ENCODE measurements at regions not wholly inside any gene's neighbourhood (a gene's known extent, or its start where the extent isn't known, plus 50 kb on each side); places are given as distances from the start of the nearest gene placed in this dataset.

GRCh38 chr22:49721211-49721763 lies 106.4 kb downstream of the BRD1 start:
- Histone ChIP-seq H4K20me1 (peaks cover 0 to 26% (median under 1%) of the 10 kb centered on the region in 11 experiments; a peak in 7 of 22 replicates), H3K4me3 (no peak overlapping the region), H3K9me3 (replicated peaks in 1 of 11) (no peaks in the 10 kb centered on the region), H3K4me2 (no peak overlapping the region), H3K36me3 (no peaks in the 10 kb centered on the region), H3K9ac (no peak overlapping the region), H3K4me1 (peaks cover 13 to 55% (median 30%) of the 10 kb centered on the region in 10 experiments; a peak in 19 of 20 replicates), H3K27me3 (peaks cover 7 to 40% (median 17%) of the 10 kb centered on the region in 11 experiments), H3K27ac (no peak overlapping the region)
- TF ChIP-seq Cebpa-rat (IDR thresholded peaks at IDR 0.05): no peak

- Histone ChIP-seq H3K9me3 (replicated peaks in 1 of 11) (no peaks in the 10 kb centered on the region), H3K4me3 (no peak overlapping the region), H3K27me3 (peaks cover 0 to 40% (median 13%) of the 10 kb centered on the region in 11 experiments; a peak in 18 of 22 replicates), H3K4me2 (0 out of 22 replicates have a peak overlapping the region, but pooled peaks of 1 of the 11 experiments have one; percentile 23), H3K27ac (no peak overlapping the region), H3K9ac (no peak overlapping the region), H4K20me1 (peaks cover 0 to 22% (median 0%) of the 10 kb centered on the region in 11 experiments; a peak in 7 of 22 replicates), H3K36me3 (no peaks in the 10 kb centered on the region), H3K4me1 (peaks cover 12 to 60% (median 37%) of the 10 kb centered on the region in 10 experiments; a peak in 19 of 20 replicates)
- TF ChIP-seq Cebpa-rat (IDR thresholded peaks at IDR 0.05): no peak
Observed at GRCh38 chr22:49720279-49720959, 107.3 kb downstream of the BRD1 start.

GRCh38 chr22:49719046-49719445 lies 108.6 kb downstream of the BRD1 start:
- no peak overlapping the region for H3K4me2 ChIP-seq
- no peak overlapping the region for H3K4me3 ChIP-seq
- peaks cover 0 to 19% (median 0%) of the 10 kb centered on the region in 11 experiments; a peak in 6 of 22 replicates for H4K20me1 ChIP-seq
- TF ChIP-seq Cebpa-rat (IDR thresholded peaks at IDR 0.05): no peak
- no peak overlapping the region for H3K27ac ChIP-seq
- H3K4me1 ChIP-seq: peaks cover 2 to 52% (median 28%) of the 10 kb centered on the region in 10 experiments; a peak in 19 of 20 replicates
- no peak overlapping the region for H3K9ac ChIP-seq
- peaks cover 0 to 27% (median 6%) of the 10 kb centered on the region in 11 experiments; a peak in 11 of 22 replicates for H3K27me3 ChIP-seq
- H3K36me3 ChIP-seq: no peaks in the 10 kb centered on the region
- no peaks in the 10 kb centered on the region for H3K9me3 ChIP-seq (replicated peaks in 1 of 11)

GRCh38 chr22:49718396-49718795 lies 109.3 kb downstream of the BRD1 start:
- Histone ChIP-seq H3K4me1 (peaks cover 0 to 52% (median 27%) of the 10 kb centered on the region in 10 experiments; a peak in 15 of 20 replicates), H3K4me2 (0 out of 22 replicates have a peak overlapping the region, but pooled peaks of 1 of the 11 experiments have one; percentile 7), H3K9ac (no peak overlapping the region), H3K9me3 (replicated peaks in 1 of 11) (no peaks in the 10 kb centered on the region), H3K4me3 (no peak overlapping the region), H3K36me3 (no peaks in the 10 kb centered on the region), H3K27me3 (peaks cover 0 to 20% (median 6%) of the 10 kb centered on the region in 11 experiments; a peak in 9 of 22 replicates), H4K20me1 (peaks cover 0 to 19% (median 0%) of the 10 kb centered on the region in 11 experiments; a peak in 6 of 22 replicates), H3K27ac (no peak overlapping the region)
- TF ChIP-seq Cebpa-rat (IDR thresholded peaks at IDR 0.05): no peak

- Histone ChIP-seq H3K4me3 (no peak overlapping the region), H3K9me3 (replicated peaks in 1 of 11) (no peaks in the 10 kb centered on the region), H3K4me1 (peaks cover 0 to 48% (median 29%) of the 10 kb centered on the region in 10 experiments; a peak in 15 of 20 replicates), H3K36me3 (no peaks in the 10 kb centered on the region), H3K9ac (no peak overlapping the region), H3K4me2 (no peak overlapping the region), H4K20me1 (peaks cover 0 to 19% (median 0%) of the 10 kb centered on the region in 11 experiments; a peak in 6 of 22 replicates), H3K27me3 (peaks cover 0 to 11% (median 6%) of the 10 kb centered on the region in 11 experiments; a peak in 8 of 22 replicates), H3K27ac (no peak overlapping the region)
- TF ChIP-seq Cebpa-rat (IDR thresholded peaks at IDR 0.05): no peak
Observed at GRCh38 chr22:49717322-49717919, 110.3 kb downstream of the BRD1 start.

GRCh38 chr22:49716441-49716840 lies 111.2 kb downstream of the BRD1 start:
- Histone ChIP-seq H4K20me1 (peaks cover 0 to 19% (median 0%) of the 10 kb centered on the region in 11 experiments; a peak in 6 of 22 replicates), H3K27ac (no peak overlapping the region), H3K4me2 (peak overlapping the region in 9 of 11 experiments; percentile 26 to 79 (median 62); a peak in 16 of 22 replicates), H3K4me3 (no peak overlapping the region), H3K9ac (no peak overlapping the region), H3K4me1 (peaks cover 0 to 44% (median 29%) of the 10 kb centered on the region in 10 experiments; a peak in 15 of 20 replicates), H3K27me3 (peaks cover 0 to 11% (median 6%) of the 10 kb centered on the region in 11 experiments; a peak in 8 of 22 replicates), H3K36me3 (no peaks in the 10 kb centered on the region), H3K9me3 (replicated peaks in 1 of 11) (no peaks in the 10 kb centered on the region)
- TF ChIP-seq Cebpa-rat (IDR thresholded peaks at IDR 0.05): no peak

GRCh38 chr22:49715450-49715849 lies 112.2 kb downstream of the BRD1 start:
- Histone ChIP-seq H3K9me3 (replicated peaks in 1 of 11) (peaks cover 0 to 4% (median 1%) of the 10 kb centered on the region in 11 experiments; a peak in 12 of 22 replicates), H3K4me2 (peak overlapping the region in 9 of 11 experiments; percentile 26 to 79 (median 62); a peak in 17 of 22 replicates), H3K9ac (no peak overlapping the region), H3K4me3 (no peak overlapping the region), H4K20me1 (peaks cover 0 to 18% (median 0%) of the 10 kb centered on the region in 11 experiments; a peak in 6 of 22 replicates), H3K27ac (no peak overlapping the region), H3K27me3 (peaks cover 0 to 11% (median 6%) of the 10 kb centered on the region in 11 experiments; a peak in 8 of 22 replicates), H3K4me1 (peaks cover 0 to 44% (median 32%) of the 10 kb centered on the region in 10 experiments; a peak in 15 of 20 replicates), H3K36me3 (no peaks in the 10 kb centered on the region)
- TF ChIP-seq Cebpa-rat (IDR thresholded peaks at IDR 0.05): no peak

- peaks cover 0 to 43% (median 32%) of the 10 kb centered on the region in 10 experiments; a peak in 15 of 20 replicates for H3K4me1 ChIP-seq
- H3K27ac ChIP-seq: no peak overlapping the region
- peaks cover 15 to 25% (median 21%) of the 10 kb centered on the region in 11 experiments for H3K9me3 ChIP-seq (replicated peaks in 1 of 11)
- no peak overlapping the region for H3K9ac ChIP-seq
- H3K4me2 ChIP-seq: peak overlapping the region in 8 of 11 experiments; percentile 38 to 65 (median 47); a peak in 13 of 22 replicates
- no peak for TF ChIP-seq Cebpa-rat (IDR thresholded peaks at IDR 0.05)
- peaks cover 0 to 15% (median 0%) of the 10 kb centered on the region in 11 experiments; a peak in 6 of 22 replicates for H4K20me1 ChIP-seq
- no peak overlapping the region for H3K4me3 ChIP-seq
- H3K27me3 ChIP-seq: peaks cover 0 to 11% (median 6%) of the 10 kb centered on the region in 11 experiments; a peak in 8 of 22 replicates
- no peaks in the 10 kb centered on the region for H3K36me3 ChIP-seq
Observed at GRCh38 chr22:49713003-49713402, 114.7 kb downstream of the BRD1 start.
